Activated CD8-positive, alpha-beta T cell treated with anti-CD3 and anti-CD28 coated beads for 36 hours (primary cell): ENCODE measurements at regions not wholly inside any gene's neighbourhood (a gene's known extent, or its start where the extent isn't known, plus 50 kb on each side); places are given as distances from the start of the nearest gene placed in this dataset.

Experiments used
- ATAC-seq: fragments of 200-7000 bp; cut with Tn5 transposase; one replicate; pipeline ENCODE4 v1.10.0; 2021; ENCODE audit warnings: mild to moderate bottlenecking, moderate library complexity
- CTCF ChIA-PET: fragments of 350-600 bp; sonication (Branson Sonifier 250); formaldehyde crosslinking; loops from one replicate; lab custom pipeline; 2021; ENCODE audit warnings: antibody characterized with exemption; lab: Charles Lee
- POLR2A ChIA-PET: fragments of 350-600 bp; sonication (Branson Sonifier 250); formaldehyde crosslinking; loops from one replicate; lab custom pipeline; 2021; ENCODE audit warnings: antibody characterized with exemption; lab: Charles Lee
- DNase-seq: peaks from one replicate; pipeline ENCODE4 v3.0.0-alpha.2; 2020
- H3K27ac Mint-ChIP-seq: one replicate; pipeline ENCODE4 v1.8.0; 2021; ENCODE audit warnings: mild to moderate bottlenecking, mixed read lengths
- H3K27me3 Mint-ChIP-seq: one replicate; pipeline ENCODE4 v1.8.0; 2021; ENCODE audit warnings: mixed read lengths
- H3K36me3 Mint-ChIP-seq: one replicate; pipeline ENCODE4 v1.8.0; 2021; ENCODE audit warnings: low read depth, mixed read lengths
- H3K4me1 Mint-ChIP-seq: one replicate; pipeline ENCODE4 v1.8.0; 2021; ENCODE audit warnings: low read depth, mixed read lengths
- H3K4me3 Mint-ChIP-seq: one replicate; pipeline ENCODE4 v1.8.0; 2021; ENCODE audit warnings: mild to moderate bottlenecking, moderate library complexity, mixed read lengths
- H3K9me3 Mint-ChIP-seq: one replicate; pipeline ENCODE4 v1.8.0; 2021; ENCODE audit warnings: mixed read lengths
- CTCF ChIP-seq: fragments of 200-600 bp; IDR thresholded peaks from one replicate; pipeline ENCODE4 v1.8.0; 2022; ENCODE audit warnings: antibody characterized with exemption, mild to moderate bottlenecking
- intact Hi-C: fragments of 100-400 bp; cut with micrococcal nuclease; formaldehyde crosslinking; loops from one replicate; pipeline ENCODE4 v1.10.0; 2022

GRCh38 chr5:98585661-98586310 lies 187.7 kb upstream of the RGMB start:
- ChIA-PET POLR2A (no interaction called here), CTCF (no interaction called here)
- no peak overlapping the region for H3K4me3 Mint-ChIP-seq
- ATAC-seq (no peak), DNase-seq (no peak)
- intact Hi-C loops: no loop called here
- peaks cover 2% of the 10 kb centered on the region for H3K9me3 Mint-ChIP-seq
- H3K27me3 Mint-ChIP-seq: peaks cover 5% of the 10 kb centered on the region
- H3K4me1 Mint-ChIP-seq: no peaks in the 10 kb centered on the region
- H3K36me3 Mint-ChIP-seq: no peaks in the 10 kb centered on the region
- no peak for TF ChIP-seq CTCF
- H3K27ac Mint-ChIP-seq: no peak overlapping the region

- H3K27me3 Mint-ChIP-seq: peaks cover 4% of the 10 kb centered on the region
- ATAC-seq: no peak
- POLR2A ChIA-PET: no interaction called here
- H3K4me3 Mint-ChIP-seq: no peak overlapping the region
- CTCF ChIA-PET: no interaction called here
- intact Hi-C loops: no loop called here
- no peaks in the 10 kb centered on the region for H3K4me1 Mint-ChIP-seq
- no peak for TF ChIP-seq CTCF
- peaks cover 2% of the 10 kb centered on the region for H3K9me3 Mint-ChIP-seq
- DNase-seq: no peak
- no peaks in the 10 kb centered on the region for H3K36me3 Mint-ChIP-seq
- H3K27ac Mint-ChIP-seq: no peak overlapping the region
Observed at GRCh38 chr5:98586581-98586980, 186.9 kb upstream of the RGMB start.

- TF ChIP-seq CTCF: no peak
- Mint-ChIP-seq H3K4me1 (no peaks in the 10 kb centered on the region), H3K27ac (no peak overlapping the region), H3K27me3 (peaks cover 4% of the 10 kb centered on the region), H3K9me3 (peaks cover 2% of the 10 kb centered on the region), H3K4me3 (no peak overlapping the region), H3K36me3 (no peaks in the 10 kb centered on the region)
- ChIA-PET CTCF (no interaction called here), POLR2A (no interaction called here)
- ATAC-seq (no peak), DNase-seq (no peak)
- intact Hi-C loops: no loop called here
Observed at GRCh38 chr5:98587166-98587565, 186.3 kb upstream of the RGMB start.

GRCh38 chr5:98588215-98588614 lies 185.2 kb upstream of the RGMB start:
- no peak for DNase-seq

GRCh38 chr5:98593418-98593817 lies 180.0 kb upstream of the RGMB start:
- Mint-ChIP-seq H3K9me3 (peaks cover 2% of the 10 kb centered on the region), H3K4me1 (no peaks in the 10 kb centered on the region), H3K27ac (no peak overlapping the region), H3K36me3 (no peaks in the 10 kb centered on the region), H3K27me3 (peaks cover 4% of the 10 kb centered on the region), H3K4me3 (no peak overlapping the region)
- ChIA-PET CTCF (no interaction called here), POLR2A (no interaction called here)
- DNase-seq (no peak), ATAC-seq (no peak)
- TF ChIP-seq CTCF: no peak
- intact Hi-C loops: no loop called here

More at GRCh38 chr5:98588215-98588614, 185.2 kb upstream of the RGMB start:
- Mint-ChIP-seq H3K4me3 (no peak overlapping the region), H3K4me1 (no peaks in the 10 kb centered on the region), H3K9me3 (peaks cover 2% of the 10 kb centered on the region), H3K36me3 (no peaks in the 10 kb centered on the region), H3K27me3 (peaks cover 4% of the 10 kb centered on the region), H3K27ac (no peak overlapping the region)
- intact Hi-C loops: no loop called here
- ATAC-seq: no peak
- TF ChIP-seq CTCF: no peak
- POLR2A ChIA-PET: no interaction called here
- CTCF ChIA-PET: no interaction called here
